ENCODE measurements at regions not wholly inside any gene's neighbourhood (a gene's known extent, or its start where the extent isn't known, plus 50 kb on each side); places are given as distances from the start of the nearest gene placed in this dataset.

DNA sequence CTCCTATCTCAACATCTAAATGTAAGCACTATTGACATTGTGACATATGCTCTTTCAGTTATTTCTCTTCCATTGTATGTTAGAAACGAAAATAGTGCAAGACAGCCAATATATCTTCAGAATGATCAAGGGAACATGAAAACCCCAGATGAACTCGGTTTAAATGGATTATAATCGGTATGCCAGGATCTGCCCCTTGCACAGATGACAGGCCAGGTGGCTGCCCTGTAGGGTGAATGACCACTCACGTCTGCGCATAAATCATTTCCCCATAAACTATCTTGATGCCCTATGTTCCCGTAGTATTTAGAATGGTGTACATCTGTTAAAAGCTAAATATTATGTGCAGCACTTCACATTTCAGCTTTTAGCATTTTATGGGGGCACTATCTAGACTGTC lies 69.7 kb upstream of the RANBP3L start:
- DNase-seq (ENCODE audit: insufficient read length) (no peak), FAIRE-seq (no peak)
- no peak for TF ChIP-seq POLR2A (IDR thresholded peaks at IDR 0.05; ENCODE audit: low read depth, low read length)
- TF ChIP-seq TAF1 (IDR thresholded peaks at IDR 0.05; ENCODE audit: borderline replicate concordance, low read depth, low read length) = no peak
- no peak for TF ChIP-seq POLR2AphosphoS5 (IDR thresholded peaks at IDR 0.05; ENCODE audit: low read depth, low read length)

DNA sequence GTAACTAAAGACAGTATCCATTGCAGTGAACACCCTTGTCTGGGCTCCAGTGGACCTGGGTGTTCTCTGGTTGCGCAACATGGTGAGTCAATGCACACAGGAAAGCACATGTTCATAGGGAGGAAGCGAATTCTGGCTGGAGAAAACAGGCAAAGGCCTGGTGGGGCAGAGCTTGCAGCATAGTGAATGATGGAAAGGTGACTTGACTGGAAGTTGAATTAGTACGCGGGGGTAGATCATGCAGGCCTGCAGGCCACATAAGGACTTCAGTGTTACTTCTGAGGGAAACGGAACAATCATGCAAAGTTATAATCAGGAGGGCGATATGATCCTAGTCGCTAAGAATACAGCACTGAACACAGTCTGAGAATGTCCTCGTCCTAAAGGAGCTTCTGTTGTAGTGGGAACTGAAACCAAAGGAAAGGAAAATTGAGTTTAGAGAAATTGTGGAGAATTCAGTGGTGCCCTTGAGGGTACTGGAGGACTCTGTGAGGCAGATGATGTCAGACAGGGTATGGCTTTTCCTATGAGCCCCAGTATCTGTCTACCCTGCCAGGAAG lies 71.9 kb upstream of the RANBP3L start:
- no peak for FAIRE-seq
- TF ChIP-seq POLR2A (IDR thresholded peaks at IDR 0.05; ENCODE audit: low read depth, low read length) = no peak
- no peak for TF ChIP-seq POLR2AphosphoS5 (IDR thresholded peaks at IDR 0.05; ENCODE audit: low read depth, low read length)
- no peak for TF ChIP-seq TAF1 (IDR thresholded peaks at IDR 0.05; ENCODE audit: borderline replicate concordance, low read depth, low read length)
- DNase-seq (ENCODE audit: insufficient read length) = no peak

DNA sequence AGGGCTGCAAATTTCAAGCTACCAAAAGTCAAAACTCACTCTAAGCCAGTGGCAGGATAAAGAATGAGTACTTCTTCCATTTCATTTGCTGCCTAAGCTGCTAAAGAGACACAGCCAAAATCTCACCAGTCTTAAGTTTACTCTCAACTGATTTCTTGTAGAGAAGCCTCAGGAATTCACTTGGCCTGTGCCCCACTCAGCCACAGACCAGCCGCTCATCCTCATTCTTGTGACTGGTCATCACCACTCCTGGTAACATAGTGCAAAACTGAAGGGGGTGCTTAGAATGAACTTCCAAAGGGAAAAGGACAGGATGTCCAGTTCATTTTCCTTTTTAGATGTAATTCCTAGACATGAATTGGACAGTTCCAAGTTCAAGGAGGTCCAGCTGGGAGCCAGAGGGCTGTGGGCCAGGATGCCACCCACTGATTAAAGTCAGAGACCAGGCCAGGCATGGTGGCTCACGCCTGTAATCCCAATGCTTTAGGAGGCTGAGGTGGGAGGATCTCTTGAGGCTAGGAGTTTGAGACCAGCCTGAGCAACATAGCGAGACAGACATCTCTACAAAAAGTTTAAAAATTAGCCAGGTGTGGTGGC lies 72.7 kb upstream of the RANBP3L start:
- DNase-seq (ENCODE audit: insufficient read length) = no peak
- no peak for FAIRE-seq
- TF ChIP-seq TAF1 (IDR thresholded peaks at IDR 0.05; ENCODE audit: borderline replicate concordance, low read depth, low read length) (no peak), POLR2AphosphoS5 (IDR thresholded peaks at IDR 0.05; ENCODE audit: low read depth, low read length) (no peak), POLR2A (IDR thresholded peaks at IDR 0.05; ENCODE audit: low read depth, low read length) (no peak)

DNA sequence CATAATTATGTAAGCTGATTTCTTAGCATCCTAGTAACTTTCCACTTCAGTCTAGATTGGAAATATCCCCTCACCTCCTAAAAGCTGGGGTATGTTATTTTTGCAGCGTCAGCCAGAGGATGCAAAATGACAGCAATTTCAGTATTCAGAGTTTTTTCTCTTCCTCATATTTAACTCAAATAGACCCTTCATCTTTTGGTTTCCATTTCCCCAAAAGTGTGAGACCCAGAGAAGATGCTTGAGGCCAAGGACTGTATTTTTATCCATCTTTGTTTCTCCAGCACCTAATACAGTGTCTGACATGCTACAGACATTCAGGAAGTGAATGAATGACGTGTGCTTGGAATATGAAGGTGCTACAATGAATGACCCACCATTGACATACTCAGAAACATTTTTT lies 75.5 kb upstream of the RANBP3L start:
- TF ChIP-seq POLR2A (IDR thresholded peaks at IDR 0.05; ENCODE audit: low read depth, low read length) (no peak), TAF1 (IDR thresholded peaks at IDR 0.05; ENCODE audit: borderline replicate concordance, low read depth, low read length) (no peak), POLR2AphosphoS5 (IDR thresholded peaks at IDR 0.05; ENCODE audit: low read depth, low read length) (no peak)
- DNase-seq (ENCODE audit: insufficient read length) = no peak
- peak; percentile 30 for FAIRE-seq

DNA sequence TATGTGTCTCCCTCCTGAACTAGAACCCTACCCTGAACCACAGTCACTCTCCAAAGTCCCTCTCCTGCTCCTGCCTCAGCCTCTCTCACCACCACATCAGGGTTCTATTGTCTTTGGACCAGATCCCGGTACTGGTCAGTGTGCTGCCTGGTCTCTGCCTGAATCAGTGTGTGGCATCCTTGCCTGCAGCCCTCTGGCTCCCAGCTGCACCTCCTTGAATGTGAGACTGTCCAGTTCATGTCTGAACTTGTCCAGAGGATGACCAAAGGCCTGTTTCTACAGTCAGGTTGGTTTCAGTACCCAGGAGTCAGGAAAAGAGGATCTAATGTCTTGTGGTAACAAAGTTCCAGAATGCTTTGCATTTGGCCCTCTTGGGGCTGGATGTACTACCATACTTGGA lies 76.8 kb upstream of the RANBP3L start:
- FAIRE-seq (no peak), DNase-seq (ENCODE audit: insufficient read length) (no peak)
- no peak for TF ChIP-seq POLR2AphosphoS5 (IDR thresholded peaks at IDR 0.05; ENCODE audit: low read depth, low read length)
- TF ChIP-seq POLR2A (IDR thresholded peaks at IDR 0.05; ENCODE audit: low read depth, low read length) = no peak
- TF ChIP-seq TAF1 (IDR thresholded peaks at IDR 0.05; ENCODE audit: borderline replicate concordance, low read depth, low read length) = no peak

DNA sequence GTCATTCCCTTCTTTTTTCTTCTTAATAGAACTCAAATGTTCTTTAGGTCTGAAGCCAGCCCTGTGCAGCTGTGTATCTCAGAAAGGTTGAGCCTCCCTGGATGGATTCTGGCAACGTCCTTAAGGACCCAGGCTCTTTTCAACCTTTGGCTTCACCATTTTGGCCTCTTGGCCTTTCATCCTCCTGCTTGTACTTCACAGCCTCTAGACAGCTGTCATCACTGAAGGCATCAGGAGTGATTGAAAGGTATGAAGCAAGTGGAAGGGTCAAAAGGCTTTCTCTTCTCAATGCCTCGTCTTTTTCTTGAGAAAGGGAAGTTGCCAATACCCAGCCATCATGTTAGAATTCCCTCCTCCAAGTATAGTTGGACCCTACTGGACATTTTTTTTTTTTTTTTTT lies 81.2 kb upstream of the RANBP3L start:
- TF ChIP-seq TAF1 (IDR thresholded peaks at IDR 0.05; ENCODE audit: borderline replicate concordance, low read depth, low read length) (no peak), POLR2A (IDR thresholded peaks at IDR 0.05; ENCODE audit: low read depth, low read length) (no peak), POLR2AphosphoS5 (IDR thresholded peaks at IDR 0.05; ENCODE audit: low read depth, low read length) (no peak)
- DNase-seq (ENCODE audit: insufficient read length) (no peak), FAIRE-seq (no peak)

DNA sequence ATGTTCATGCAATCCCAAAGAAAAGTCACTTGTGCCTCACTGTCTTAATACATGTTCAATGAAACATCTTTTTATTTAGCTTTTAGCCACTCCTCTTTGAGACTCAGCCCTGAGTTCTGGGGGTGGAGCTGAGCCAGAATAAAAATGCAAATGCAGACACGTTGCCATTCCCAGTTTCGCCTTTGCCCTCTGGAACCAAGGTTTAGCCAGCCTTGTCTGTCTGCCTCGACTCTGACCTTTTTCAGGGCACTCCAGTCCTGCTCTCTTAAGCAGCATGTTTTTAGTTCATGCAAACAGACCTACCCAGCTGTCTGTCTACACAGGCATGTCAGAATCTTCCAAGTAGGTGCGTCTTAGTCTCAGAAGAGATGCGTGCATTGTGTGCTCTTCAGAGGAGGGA lies 82.2 kb upstream of the RANBP3L start:
- FAIRE-seq = no peak
- TF ChIP-seq POLR2A (IDR thresholded peaks at IDR 0.05; ENCODE audit: low read depth, low read length) (no peak), TAF1 (IDR thresholded peaks at IDR 0.05; ENCODE audit: borderline replicate concordance, low read depth, low read length) (no peak), POLR2AphosphoS5 (IDR thresholded peaks at IDR 0.05; ENCODE audit: low read depth, low read length) (no peak)
- no peak for DNase-seq (ENCODE audit: insufficient read length)

DNA sequence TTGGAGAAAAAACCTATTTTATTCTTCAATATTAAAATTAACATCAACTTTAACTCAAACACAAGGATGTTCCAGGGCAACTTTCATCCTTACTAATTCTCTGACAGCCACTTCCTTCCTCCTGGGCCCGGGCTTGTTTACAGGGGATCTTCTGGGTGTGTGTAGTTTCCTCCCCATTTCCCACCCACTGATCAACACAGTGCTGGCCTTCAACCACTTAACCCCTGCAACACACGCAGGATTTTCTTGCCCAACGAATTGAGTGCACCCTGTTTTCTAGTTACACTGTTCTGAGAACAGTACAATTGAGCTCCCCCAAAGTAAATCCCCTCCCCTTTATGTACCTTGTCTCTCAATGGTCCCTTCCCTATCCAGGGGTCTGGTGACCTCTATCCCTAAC lies 83.1 kb upstream of the RANBP3L start:
- TF ChIP-seq TAF1 (IDR thresholded peaks at IDR 0.05; ENCODE audit: borderline replicate concordance, low read depth, low read length) (no peak), POLR2AphosphoS5 (IDR thresholded peaks at IDR 0.05; ENCODE audit: low read depth, low read length) (no peak), POLR2A (IDR thresholded peaks at IDR 0.05; ENCODE audit: low read depth, low read length) (no peak)
- DNase-seq (ENCODE audit: insufficient read length) (no peak), FAIRE-seq (no peak)

DNA sequence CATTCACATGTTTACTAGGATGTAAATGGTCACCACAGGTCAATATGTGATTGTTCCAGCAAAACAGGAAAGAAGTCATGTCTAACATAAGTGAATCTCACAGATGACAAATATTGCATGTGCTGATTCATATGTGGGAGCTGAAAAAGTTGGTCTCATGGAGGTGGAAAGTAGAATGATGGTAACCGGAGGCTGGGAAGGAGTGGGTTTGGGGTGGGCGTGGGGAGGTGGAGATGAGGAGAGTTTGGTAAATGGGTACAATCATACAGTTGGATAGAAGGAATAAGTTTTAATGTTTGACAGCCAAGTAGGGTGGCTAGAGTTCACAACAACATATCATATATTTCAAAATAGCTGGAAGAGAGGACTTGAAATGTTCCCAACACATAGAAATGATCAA lies 83.8 kb upstream of the RANBP3L start:
- TF ChIP-seq TAF1 (IDR thresholded peaks at IDR 0.05; ENCODE audit: borderline replicate concordance, low read depth, low read length) (no peak), POLR2A (IDR thresholded peaks at IDR 0.05; ENCODE audit: low read depth, low read length) (no peak), POLR2AphosphoS5 (IDR thresholded peaks at IDR 0.05; ENCODE audit: low read depth, low read length) (no peak)
- no peak for DNase-seq (ENCODE audit: insufficient read length)
- FAIRE-seq = no peak

DNA sequence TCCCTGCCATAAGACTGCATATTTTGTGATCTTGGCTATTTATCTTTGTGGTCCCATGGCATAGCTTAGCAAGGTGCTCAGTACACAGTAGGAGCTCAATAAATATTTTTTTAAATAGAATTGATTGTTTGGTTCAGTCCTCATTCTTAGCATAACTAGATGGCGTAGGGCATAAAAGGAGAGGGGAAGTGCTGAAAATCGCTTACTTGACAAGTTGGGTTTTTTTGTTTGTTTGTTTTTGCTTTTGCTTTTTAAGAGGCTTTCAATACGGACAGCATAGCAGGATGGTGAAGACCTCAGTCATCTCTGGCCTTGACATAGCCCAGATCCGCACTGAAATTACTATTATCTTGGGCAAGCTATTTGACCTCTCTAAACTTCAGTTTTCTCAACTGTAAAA lies 86.6 kb upstream of the RANBP3L start:
- TF ChIP-seq POLR2A (IDR thresholded peaks at IDR 0.05; ENCODE audit: low read depth, low read length) (no peak), TAF1 (IDR thresholded peaks at IDR 0.05; ENCODE audit: borderline replicate concordance, low read depth, low read length) (no peak), POLR2AphosphoS5 (IDR thresholded peaks at IDR 0.05; ENCODE audit: low read depth, low read length) (no peak)

DNA sequence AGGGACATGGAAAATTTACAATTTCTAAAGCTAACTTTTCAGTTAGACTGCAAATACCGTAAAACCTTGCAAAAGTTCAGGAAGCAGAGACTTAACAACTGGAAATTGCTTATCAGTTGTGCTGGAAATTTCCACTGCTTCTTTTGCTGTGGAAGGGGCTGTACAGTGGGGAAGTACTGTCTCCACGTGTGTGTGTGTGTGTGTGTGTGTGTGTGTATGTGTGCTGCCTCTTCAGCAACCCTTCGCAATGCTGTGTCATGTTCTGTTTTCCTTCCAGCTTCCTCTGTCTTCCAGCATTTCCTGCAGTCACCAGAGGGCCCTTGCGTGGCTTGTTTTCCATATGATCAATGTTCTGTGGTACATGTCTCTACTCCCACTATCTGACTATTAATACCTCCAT lies 87.5 kb upstream of the RANBP3L start:
- FAIRE-seq (no peak), DNase-seq (ENCODE audit: insufficient read length) (no peak)
- TF ChIP-seq TAF1 (IDR thresholded peaks at IDR 0.05; ENCODE audit: borderline replicate concordance, low read depth, low read length) = no peak
- no peak for TF ChIP-seq POLR2AphosphoS5 (IDR thresholded peaks at IDR 0.05; ENCODE audit: low read depth, low read length)
- no peak for TF ChIP-seq POLR2A (IDR thresholded peaks at IDR 0.05; ENCODE audit: low read depth, low read length)

More for the DNA sequence above, 86.6 kb upstream of the RANBP3L start:
- DNase-seq (ENCODE audit: insufficient read length) = no peak
- FAIRE-seq = no peak

DNA sequence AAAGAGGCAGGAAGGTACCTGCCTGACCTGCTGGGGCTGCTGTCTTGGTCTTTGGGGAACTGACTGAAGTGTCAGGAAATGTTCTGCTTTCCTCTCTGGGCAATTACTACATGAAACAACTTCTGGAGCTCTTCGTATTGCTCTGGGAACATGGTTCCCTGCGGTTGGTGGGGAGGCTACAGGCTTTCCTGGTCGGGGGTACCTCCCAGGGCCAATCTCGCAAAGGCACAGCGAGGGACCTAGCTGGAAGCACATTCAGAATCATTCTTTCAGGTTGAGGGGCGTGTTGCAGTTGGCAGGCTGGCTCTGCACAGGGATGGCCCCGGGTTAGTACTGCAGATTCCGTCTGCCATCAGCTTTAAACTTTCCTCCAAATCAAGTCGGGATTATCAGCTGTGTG lies 88.9 kb upstream of the RANBP3L start:
- FAIRE-seq (no peak), DNase-seq (ENCODE audit: insufficient read length) (no peak)
- TF ChIP-seq TAF1 (IDR thresholded peaks at IDR 0.05; ENCODE audit: borderline replicate concordance, low read depth, low read length) (no peak), POLR2A (IDR thresholded peaks at IDR 0.05; ENCODE audit: low read depth, low read length) (no peak), POLR2AphosphoS5 (IDR thresholded peaks at IDR 0.05; ENCODE audit: low read depth, low read length) (no peak)

Data from GM12892 (cell line).